ENCODE measurements at regions not wholly inside any gene's neighbourhood (a gene's known extent, or its start where the extent isn't known, plus 50 kb on each side); places are given as distances from the start of the nearest gene placed in this dataset.

- Mint-ChIP-seq H3K4me3 (no peak overlapping the region), H3K4me1 (ENCODE audit: low read depth) (no peaks in the 10 kb centered on the region), H3K9me3 (peaks cover 7% of the 10 kb centered on the region), H3K27ac (no peak overlapping the region), H3K36me3 (ENCODE audit: low read depth) (peaks cover 4% of the 10 kb centered on the region), H3K27me3 (peaks cover 17% of the 10 kb centered on the region)
Measured at GRCh38 chr7:37633048-37633447, 50.5 kb upstream of the GPR141 start.

Data from stimulated activated naive CD8-positive, alpha-beta T cell treated with anti-CD3 and anti-CD28 coated beads, Interleukin-15, Interleukin-2, amounts not matched to agents 100 ng/mL and 50 ng/mL, for 24 hours (primary cell).